ENCODE measurements at regions not wholly inside any gene's neighbourhood (a gene's known extent, or its start where the extent isn't known, plus 50 kb on each side); places are given as distances from the start of the nearest gene placed in this dataset.
"Not testable (repeated sequence)": the region's sequence is repeated elsewhere in the genome, so short reads cannot be mapped to it uniquely, and the experiment has no call there.

GRCh38 chr19:24032651-24033050, 54.3 kb upstream of the ZNF254 start:
- in situ Hi-C loops (cut with MboI; ENCODE audit: low sequenced_read_pairs, unreplicated experiment): no loop called here
- no peak for DNase-seq (ENCODE audit: low spot score)
- TF ChIP-seq CTCF (IDR thresholded peaks at IDR 0.05; ENCODE audit: borderline replicate concordance, control extremely low read depth, extremely low read depth, insufficient read depth, missing control alignments): no peak

GRCh38 chr19:24033301-24033962, 53.6 kb upstream of the ZNF254 start:
- in situ Hi-C loops (cut with MboI; ENCODE audit: low sequenced_read_pairs, unreplicated experiment): no loop called here
- TF ChIP-seq CTCF (IDR thresholded peaks at IDR 0.05; ENCODE audit: borderline replicate concordance, control extremely low read depth, extremely low read depth, insufficient read depth, missing control alignments): no peak
- DNase-seq (ENCODE audit: low spot score): peak; percentile 92

- DNase-seq (ENCODE audit: low spot score): peak; percentile 59
- TF ChIP-seq CTCF (IDR thresholded peaks at IDR 0.05; ENCODE audit: borderline replicate concordance, control extremely low read depth, extremely low read depth, insufficient read depth, missing control alignments): no peak
- in situ Hi-C loops (cut with MboI; ENCODE audit: low sequenced_read_pairs, unreplicated experiment): no loop called here
These were observed 53.0 kb upstream of the ZNF254 start for GRCh38 chr19:24033963-24034342.

GRCh38 chr19:24035261-24035880, 51.6 kb upstream of the ZNF254 start:
- DNase-seq (ENCODE audit: low spot score); in situ Hi-C loops (cut with MboI; ENCODE audit: low sequenced_read_pairs, unreplicated experiment): not testable (repeated sequence)

All from GM13976 (cell line).